GM21825 (cell line): ENCODE measurements at regions not wholly inside any gene's neighbourhood (a gene's known extent, or its start where the extent isn't known, plus 50 kb on each side); places are given as distances from the start of the nearest gene placed in this dataset.
"Not testable (repeated sequence)": the region's sequence is repeated elsewhere in the genome, so short reads cannot be mapped to it uniquely, and the experiment has no call there.

ENCODE experiments used
- ATAC-seq: cut with Tn5 transposase; IDR thresholded peaks from one replicate; pipeline ENCODE4 v1.9.1; 2021; ENCODE audit warnings: mild to moderate bottlenecking, moderate library complexity; ENCODE audit not compliant: unreplicated experiment

DNA sequence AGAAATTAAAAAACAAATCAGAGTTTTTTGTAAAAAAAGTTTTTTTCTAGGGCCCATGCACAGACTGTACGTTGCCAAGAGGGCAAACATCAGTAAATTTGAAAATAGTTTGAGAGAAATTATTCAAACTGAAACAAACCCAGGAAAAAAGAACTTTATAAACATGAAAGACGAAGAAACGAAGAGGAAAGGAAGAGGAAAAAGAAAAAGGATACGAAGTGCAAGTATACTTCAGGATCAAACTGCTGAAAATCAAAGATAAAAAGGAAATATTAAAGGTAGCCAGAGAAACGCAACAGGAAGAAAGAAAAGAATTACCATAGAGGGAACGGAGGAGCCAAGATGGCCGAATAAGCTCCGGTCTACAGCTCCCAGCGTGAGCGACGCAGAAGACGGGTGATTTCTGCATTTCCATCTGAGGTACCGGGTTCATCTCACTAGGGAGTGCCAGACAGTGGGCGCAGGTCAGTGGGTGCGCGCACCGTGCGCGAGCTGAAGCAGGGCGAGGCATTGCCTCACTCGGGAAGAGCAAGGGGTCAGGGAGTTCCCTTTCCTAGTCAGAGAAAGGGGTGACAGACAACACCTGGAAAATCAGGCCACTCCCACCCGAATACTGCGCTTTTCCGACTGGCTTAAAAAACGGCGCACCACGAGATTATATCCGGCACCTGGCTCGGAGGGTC, 94.4 kb upstream of the GAS1 start:
- not testable (repeated sequence) for ATAC-seq

DNA sequence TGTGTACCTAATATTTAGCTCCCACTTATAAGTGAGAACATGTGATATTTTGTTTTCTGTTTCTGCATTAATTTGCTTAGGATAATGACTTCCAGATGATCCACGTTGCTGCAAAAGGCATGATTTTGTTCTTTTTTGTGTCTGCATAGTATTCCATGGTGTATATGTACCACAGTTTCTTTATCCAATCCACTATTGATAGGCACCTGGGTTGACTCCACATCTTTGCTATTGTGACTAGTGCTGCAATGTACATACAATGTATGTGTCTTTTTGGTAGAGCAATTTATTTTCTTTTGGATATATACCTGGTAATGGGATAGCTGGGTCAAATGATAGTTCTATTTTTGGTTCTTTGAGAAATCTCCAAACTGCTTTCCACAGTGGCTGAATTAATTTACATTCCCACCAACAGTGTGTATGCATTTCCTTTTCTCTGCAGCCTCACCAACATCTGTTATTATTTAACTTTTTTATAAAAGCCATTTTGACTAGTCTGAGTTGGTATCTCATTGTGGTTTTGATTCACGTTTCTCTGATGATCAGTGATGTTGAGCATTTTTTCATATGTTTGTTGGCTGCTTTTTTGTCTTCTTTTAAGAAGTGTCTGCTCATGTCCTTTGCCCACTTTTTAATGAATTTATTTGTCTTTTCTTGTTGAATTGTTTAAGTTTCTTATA, 102.8 kb upstream of the GAS1 start:
- not testable (repeated sequence) for ATAC-seq

DNA sequence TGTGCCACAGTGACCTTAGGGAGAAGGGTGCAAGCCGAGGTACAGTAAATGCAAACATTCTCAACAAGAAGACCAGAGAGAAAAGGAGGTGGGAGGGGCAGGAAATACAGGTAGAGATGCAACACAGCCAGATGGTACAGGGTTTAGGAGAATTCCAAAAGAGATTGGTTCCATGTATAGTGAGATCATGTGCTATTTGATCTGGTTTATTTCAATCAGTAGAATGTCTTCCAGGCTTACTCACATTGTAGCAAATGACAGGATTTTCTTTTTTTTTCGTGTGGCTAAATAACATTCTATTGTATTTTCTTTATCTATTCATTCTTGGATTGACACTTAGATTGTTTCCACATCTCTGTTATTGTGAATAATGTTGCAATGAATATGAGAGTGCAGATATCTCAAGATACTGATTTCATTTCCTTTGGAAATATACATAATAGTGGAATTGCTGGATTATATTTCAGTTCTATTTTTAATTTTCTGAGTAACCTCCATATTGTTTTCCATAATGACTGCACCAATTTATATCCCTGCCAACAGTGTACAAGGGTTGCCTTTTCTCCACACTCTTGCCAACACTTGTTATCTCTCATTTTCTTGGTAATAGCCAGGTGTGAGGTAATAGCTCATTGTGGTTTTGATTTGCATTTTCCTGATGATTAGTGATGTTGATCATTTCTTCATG, 107.8 kb upstream of the GAS1 start:
- no peak for ATAC-seq

DNA sequence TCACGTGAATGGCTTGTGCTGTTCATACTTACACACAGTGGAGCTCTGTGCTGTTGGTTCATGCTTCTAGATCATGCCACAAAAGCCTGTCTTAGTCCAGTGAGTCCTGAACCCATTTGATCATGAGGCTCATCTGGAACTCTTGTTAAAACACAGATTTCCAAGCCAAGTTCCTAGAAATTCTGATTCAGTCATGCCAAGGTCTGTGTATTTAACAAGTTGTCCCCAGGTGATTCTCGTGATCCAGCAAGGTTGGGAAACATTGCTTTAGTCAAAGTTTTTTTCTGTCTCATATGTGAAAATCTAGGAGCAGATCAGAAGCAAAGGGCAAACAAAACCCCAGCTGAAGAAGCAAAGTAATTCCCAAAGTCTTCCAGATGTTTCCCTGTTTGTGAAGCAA, 112.5 kb upstream of the GAS1 start:
- no peak for ATAC-seq

DNA sequence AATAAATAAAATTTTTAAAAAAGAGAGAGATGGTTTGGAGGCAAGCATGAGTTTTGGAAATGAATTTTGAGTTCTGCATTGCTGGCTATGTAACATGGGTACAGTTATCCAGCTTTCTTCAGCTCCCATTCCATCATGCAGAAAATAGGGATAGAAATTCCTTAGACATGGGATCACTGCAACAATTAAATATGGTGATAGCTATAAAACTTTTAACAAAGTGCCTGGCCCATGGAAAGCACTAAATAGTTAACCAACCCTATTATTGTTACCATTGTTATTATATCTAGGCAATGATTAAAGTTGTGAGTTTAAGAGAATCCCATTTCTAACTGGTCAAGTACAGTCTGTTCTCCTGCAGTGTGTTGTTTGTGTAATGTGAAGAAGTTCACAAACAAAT, 115.4 kb upstream of the GAS1 start:
- no peak for ATAC-seq

DNA sequence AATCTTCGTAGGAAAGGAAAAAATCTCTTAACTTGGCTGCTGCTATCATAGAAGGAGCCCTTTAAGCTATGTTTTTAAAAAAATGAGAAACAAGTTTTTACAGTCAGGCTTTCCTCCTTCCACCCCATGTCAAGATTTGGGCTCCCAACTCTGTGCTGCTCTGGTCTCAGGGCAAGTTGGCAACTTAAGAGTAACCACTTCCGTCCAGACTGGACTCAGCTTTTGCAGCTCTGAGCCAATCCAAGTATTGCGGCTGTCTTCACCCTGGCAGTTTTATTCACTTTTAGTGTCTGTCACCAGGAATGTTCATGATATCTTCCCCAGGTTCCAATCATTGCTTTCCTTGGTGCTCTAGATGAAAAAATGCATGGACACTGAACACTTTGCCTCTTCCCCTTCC, 115.9 kb upstream of the GAS1 start:
- no peak for ATAC-seq

DNA sequence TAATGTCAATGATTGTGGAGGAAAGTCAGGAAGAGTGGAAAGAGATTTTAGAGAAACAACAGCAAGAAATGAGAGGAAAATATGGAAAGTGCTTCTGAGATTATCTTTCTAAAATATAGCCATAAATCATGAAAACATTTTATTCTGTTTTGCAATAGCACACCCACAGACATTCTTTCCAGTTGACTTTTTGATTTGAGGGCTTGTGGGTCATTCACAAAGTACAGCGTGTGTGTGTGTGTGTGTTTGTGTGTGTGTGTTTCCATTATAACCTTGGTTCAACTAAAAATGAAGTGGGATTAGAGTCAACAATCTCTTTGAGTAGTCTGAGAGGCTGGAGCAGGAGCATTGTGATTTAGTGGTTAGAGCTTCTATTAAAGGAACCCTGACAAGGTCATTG, 116.6 kb upstream of the GAS1 start:
- no peak for ATAC-seq

DNA sequence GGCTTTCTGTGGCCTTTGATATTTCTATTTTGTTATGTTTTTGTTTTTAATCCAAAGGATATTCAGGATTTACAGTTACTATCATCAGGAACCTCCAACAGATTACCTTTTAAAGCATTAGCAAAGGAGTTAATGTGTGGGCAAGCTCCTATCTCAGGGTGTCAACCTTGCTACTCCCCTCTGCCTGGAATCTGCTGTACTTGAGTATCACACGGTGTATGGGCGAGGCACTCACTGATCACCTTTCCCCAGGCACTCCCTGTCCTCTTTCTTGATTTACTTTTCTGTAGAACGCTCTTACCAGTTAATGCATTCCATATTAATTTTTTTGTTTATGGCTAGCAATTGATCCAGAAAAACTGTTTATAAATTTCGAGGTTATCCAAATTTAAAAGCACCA, 117.0 kb upstream of the GAS1 start:
- no peak for ATAC-seq

DNA sequence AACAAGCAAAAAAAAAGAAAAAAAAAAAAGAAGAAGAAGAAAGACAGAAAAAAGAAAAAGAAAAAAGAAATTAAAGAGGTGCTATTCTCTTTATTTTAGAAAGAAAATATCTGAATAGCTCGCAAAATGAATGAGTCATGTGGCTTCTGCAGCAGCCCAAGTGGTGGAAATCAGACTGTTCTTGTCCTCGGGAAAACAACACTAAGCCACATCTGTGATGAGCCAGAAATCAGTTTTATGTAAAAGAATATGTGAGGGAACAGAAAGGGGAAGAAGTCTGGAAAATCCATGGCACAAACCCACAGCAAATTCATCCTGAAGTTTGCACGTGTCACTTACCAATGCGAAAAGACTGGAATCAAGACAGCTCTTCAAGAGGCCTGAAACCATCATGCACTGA, 118.7 kb upstream of the GAS1 start:
- ATAC-seq, result no peak

DNA sequence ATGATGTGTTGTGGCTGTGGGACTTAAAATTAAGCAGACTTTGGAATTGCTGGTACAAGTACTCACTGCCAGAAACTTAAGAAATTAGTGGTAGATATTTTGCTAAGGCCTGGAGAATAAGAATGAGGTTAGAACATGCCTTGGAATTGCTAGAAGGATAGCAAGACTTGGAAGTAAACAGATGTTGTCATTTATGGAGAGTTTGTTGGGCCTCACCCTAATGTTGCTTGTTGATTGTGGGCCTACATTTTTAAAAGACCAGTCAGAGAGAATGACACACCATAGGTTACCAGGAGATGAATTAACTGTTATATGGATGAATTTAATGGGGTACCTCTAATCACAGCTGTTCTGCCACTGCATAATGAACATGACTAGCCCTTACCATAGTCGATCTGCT, 120.1 kb upstream of the GAS1 start:
- no peak for ATAC-seq

DNA sequence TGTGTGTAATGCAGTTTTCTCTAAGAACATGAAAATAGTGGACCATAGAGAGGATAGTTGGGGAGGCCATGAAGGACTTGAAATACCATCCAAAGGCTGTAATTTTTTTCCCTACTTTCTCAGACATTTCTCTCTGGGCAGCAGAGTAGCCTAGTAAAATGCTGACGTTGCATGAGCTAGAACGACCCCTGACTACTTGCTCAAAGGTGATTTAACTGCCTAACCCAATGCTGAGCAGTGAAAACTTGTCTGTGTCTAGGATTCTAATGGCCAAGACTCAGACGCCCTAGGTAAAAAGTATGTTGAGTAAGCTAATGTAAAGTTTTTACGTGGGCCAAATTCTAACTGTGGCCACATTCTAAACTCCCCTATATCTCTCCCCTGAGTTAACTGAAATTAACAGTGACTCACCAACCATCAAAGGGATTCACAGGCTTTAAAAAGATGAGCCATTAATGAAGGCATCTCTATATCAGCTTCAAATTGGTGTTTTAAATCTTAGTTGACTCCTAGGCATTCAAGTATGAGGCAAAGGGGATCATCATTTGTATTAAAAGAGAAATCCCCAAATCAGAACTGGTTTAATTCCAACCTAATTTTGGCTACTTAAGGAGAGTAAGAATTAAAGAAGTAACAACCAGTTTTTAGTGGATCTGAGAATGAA, 121.0 kb upstream of the GAS1 start:
- no peak for ATAC-seq

DNA sequence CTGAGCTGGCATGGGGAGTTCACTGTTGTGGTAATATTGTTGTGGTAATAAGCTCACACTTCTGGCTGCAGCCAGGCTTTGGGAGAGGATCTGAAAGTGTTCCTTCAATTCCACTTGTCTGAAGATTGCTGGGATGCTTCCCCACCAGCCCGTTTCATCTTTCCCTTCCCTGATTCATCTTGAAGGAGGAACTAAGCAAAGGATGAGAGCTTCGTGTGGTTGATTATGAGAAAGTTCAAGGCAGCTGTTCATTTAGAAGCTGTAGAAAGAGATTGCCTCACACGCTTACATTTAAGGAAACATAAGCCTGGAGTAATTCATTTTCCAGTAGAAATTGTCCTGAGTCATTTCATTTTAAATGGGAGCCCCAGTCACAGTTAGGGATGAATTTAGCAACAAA, 122.4 kb upstream of the GAS1 start:
- no peak for ATAC-seq

DNA sequence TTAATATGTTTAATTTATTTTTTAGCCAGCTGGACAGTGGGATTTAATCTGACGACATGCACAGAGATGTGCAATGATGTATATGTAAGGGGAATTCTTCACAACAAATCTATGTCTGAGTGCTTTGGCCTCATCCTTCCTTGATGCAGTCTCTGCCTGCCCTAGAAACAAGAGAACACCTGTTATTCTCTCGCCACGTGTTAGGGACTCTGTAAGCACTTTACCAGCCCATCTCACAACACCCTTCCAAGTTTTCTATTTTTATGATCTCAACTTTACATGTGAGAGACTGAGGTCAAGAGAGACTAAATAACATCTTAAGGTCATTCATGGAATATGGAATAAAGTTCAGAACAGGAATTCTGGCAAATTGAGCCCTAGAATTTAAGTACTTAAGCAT, 123.0 kb upstream of the GAS1 start:
- ATAC-seq, result no peak

DNA sequence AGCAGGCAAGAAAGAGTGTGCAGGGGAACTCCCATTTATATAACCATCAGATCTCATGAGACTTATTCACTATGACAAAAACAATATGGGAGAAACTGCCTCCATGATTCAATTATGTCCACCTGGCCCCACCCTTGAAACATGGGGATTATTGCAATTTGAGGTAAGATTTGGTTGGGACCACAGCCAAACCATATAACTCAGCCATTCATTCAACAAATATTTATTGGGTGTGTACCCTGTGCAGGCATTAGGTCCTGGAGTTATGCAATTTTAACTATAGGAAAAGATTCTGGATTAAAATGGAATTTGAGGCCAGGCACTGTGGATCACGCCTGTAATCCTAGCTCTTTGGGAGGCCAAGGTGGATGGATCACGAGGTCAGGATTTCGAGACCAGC, 124.2 kb upstream of the GAS1 start:
- ATAC-seq, result no peak

DNA sequence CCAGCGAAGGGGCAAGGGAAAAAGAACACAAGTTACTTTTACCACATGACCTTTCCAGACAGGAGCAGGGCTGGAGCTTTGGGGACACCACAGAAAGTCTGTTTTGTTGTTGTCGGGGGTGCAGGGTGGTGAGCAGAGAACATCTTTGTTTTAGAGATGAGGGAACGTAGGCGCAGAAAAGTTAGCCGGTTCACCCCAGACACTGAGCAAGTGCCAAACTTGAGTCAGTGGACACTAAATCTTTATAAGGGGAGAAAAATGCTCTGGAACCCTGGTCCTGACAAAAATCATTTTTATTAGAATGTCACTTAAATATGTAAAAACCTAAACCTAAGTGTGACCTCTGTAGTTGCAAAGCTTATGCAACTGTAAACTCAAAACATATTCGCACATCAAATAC, 126.4 kb upstream of the GAS1 start:
- ATAC-seq, result no peak

DNA sequence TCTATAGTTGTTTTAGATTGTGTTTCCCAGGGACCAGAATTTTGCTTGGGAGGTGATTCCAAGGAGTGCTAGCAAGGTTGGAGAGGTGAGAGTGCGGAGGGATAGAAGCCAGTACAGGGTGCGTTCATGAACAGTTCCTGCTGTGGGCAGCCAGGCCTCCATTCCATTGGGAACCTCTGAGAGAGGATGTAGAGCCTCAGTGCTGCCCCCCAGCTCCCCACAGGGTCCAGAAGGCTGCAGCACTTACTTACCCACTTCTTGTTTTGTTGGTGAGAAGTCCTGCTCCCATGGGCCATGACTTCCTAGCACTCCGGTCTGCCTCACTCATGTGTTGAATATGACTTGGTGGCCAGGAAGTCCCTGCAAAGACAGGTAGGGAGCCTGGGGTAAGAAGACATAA, 128.2 kb upstream of the GAS1 start:
- no peak for ATAC-seq

DNA sequence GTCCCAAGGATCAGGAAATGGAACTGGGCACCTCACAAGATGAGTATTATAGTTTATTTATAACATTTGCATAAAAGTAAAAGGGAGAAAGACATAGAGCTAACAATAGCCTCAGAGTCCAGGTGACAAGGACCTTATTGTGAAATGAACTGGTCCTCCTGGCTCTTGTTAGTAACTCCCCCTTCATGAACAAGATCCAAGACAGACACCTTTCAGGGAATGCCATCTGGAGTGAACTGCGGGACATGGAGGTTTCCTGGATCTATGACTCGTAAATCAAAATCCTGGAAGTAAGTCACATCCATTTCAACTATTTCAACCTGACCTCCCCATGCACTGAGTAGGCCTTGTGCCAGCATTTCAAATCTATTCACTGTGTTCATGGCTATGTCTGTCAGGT, 129.5 kb upstream of the GAS1 start:
- no peak for ATAC-seq

DNA sequence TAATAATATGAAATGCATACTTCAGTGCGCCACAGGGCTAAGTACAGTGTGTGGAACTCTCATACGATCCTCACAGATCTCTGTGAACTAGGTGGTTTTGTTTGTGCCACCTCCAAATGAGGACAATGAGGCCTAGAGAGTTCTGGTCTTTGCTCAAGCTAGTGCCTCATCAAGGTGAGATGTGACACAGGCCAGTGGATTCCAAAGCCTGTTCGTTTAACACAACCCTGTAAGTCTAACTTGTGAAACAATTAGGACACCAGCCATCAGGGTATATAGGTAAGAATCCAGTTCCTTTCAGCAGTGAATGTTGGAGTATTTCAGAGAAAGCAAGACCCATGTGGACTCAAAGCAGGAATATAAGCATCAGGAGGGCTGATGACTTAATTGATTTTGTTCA, 130.7 kb upstream of the GAS1 start:
- no peak for ATAC-seq

DNA sequence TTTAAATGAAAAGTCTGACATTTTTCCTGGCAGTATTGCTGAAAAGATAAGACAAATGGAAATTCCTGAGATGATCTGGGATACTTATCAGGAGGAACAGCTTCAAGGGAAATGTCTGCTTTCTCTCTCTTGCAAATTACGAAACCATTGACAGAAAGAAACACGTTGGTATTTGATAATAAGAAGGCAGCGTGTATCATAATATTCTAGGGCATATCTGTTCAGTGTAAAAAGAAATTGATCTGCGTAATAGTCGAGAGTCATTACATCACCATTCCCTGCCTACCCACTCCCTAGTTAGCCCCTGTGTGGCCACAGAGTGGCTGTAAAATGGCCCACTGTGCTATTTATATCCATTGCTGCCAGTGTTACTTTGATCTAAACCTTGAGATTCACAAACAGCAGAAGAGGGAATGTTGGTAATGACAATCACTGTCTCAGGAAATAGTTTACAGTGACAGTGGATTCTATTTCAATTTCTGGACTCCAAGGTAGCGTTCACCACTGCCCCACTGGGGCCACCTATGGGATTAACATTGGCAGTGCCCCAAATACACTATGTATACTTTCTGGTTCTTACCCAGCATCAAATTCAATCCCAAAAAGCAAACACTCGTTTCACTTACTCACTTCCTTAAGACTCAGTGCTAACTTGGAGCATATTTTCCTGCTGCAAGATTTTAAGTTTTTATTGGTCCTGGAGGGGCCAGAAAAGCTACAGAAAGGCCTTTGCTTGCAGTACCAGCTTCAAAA, 133.4 kb upstream of the GAS1 start:
- no peak for ATAC-seq

DNA sequence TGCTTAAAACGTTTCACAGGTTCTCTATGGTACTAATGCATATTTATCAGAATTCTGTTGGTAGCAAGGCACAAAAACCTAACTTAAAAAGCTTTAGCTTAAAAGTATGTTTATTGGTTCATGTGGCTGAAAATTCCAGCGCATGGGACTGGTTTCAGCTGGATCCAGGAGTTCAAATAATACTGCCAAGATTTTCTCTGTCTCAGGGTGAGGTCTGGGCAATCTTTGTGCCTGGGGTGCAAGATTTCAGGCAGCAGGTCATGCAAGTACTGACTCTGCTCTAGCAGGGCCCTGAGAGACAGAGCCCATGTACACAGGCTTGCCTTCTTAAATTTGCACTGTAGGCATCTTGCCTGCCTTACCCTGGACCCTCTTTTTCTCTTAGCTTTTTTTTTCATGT, 134.2 kb upstream of the GAS1 start:
- ATAC-seq, result no peak

DNA sequence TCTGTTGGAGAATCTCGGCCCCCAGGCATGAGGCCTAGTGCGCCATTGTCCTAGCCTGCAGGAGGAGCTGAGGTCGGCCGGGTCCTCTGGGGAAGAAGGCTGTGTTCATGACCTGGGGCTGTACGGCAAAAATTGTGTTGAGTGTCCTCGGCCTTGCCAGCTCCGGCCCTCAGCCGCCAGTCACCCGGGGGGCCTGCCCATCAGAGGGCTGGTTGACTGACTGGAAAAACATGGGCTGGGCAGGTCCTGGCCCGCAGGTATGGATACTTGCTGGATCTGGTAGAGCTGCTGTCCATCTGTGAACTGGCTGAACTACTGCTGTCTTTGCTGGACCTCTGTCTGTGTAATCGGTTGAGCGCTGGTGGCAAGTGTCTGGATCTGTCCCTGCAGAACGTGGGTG, 136.7 kb upstream of the GAS1 start:
- no peak for ATAC-seq
